ENCODE measurements at regions not wholly inside any gene's neighbourhood (a gene's known extent, or its start where the extent isn't known, plus 50 kb on each side); places are given as distances from the start of the nearest gene placed in this dataset.

GRCh38 chr3:99502871-99503270 is 135.5 kb upstream of the COL8A1 start:
- in situ Hi-C loops (cut with MboI; ENCODE audit: low sequenced_read_pairs) = no loop called here

DNA sequence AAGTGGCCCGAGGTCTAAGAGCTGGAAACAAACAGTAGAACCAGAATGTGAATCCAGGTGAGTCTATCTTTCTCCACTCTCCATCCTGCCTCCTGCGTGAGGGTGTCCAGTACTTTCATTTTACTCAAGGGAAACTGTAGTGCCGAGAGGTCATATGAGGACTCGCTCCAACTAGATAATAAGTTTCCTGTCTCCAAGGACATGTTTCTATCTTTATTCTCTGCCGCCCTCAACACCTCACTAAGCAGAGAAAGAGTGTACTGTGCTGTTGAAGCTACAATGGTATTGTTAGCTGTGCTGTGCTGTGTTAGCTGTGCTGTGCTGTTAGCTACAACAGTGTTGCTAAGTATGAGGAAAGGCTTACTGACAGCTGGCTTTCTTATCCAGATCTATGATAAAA is 137.9 kb upstream of the COL8A1 start:
- in situ Hi-C loops (cut with MboI; ENCODE audit: low sequenced_read_pairs) = no loop called here

- in situ Hi-C loops (cut with MboI; ENCODE audit: low sequenced_read_pairs) = no loop called here
Observed at GRCh38 chr3:99499235-99500158, 138.9 kb upstream of the COL8A1 start.

GRCh38 chr3:99498550-99499234 is 139.7 kb upstream of the COL8A1 start:
- in situ Hi-C loops (cut with MboI; ENCODE audit: low sequenced_read_pairs) = no loop called here

DNA sequence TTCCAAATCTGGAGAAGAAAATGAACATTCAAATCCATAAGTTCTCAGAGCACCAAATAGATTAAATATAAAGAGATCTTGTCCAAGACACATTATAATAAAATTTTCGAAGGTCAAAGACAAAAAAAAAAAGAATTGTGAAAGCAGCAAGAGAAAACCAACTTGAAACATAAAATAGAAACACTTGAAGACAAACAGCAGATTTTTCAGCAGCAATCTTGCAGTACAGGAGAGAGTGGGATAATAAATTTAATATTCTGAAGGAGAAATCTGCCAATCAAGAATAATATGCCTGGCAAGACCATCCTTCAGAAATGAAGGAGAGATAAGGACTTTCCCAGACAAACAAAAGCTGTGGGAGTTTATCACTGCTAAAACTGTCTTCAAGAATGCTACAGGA is 150.5 kb upstream of the COL8A1 start:
- in situ Hi-C loops (cut with MboI; ENCODE audit: low sequenced_read_pairs) = no loop called here

- in situ Hi-C loops (cut with MboI; ENCODE audit: low sequenced_read_pairs) = no loop called here
Observed at GRCh38 chr3:99485286-99485685, 153.1 kb upstream of the COL8A1 start.

- in situ Hi-C loops (cut with MboI; ENCODE audit: low sequenced_read_pairs) = no loop called here
Observed at GRCh38 chr3:99484871-99485270, 153.5 kb upstream of the COL8A1 start.

DNA sequence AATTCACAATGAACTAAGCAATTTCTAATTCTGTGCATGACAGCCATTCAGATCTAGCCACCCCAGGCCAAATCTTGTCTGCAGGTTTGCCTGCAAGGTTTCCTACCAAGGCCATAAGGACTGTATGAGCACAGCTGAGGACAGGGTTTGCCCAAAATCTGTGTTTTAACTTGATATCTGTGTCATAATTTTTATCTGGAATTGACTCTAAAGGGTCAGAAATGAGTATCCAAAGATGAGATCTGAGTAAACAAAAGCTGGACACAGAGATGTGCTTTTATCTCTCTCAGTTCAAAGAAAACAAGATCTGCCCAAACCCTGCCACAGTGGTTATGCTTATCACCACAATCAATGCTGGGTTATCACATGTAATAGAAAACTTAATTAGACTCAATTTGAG is 154.6 kb upstream of the COL8A1 start:
- in situ Hi-C loops (cut with MboI; ENCODE audit: low sequenced_read_pairs) = no loop called here

DNA sequence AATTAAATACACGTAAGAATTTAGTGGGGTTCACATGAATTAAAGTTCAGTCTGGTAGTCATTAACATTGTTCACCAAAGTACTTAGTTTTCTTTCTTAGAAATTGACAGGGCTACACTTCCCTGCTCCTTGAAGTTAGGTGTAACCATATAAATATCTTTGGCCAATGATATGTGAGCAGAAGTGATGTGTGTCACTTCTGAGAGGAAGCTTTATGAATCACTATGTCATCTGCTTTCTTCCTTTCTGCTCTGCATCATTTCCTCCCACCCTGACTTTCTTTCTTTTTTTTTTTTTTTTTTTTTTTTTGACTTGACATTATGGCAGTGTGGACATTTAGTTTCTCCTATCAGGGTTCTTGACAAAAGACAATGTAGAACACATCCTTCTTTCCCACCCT is 156.2 kb upstream of the COL8A1 start:
- in situ Hi-C loops (cut with MboI; ENCODE audit: low sequenced_read_pairs) = no loop called here

GRCh38 chr3:99481561-99481960 is 156.8 kb upstream of the COL8A1 start:
- in situ Hi-C loops (cut with MboI; ENCODE audit: low sequenced_read_pairs) = no loop called here

GRCh38 chr3:99479768-99480167 is 158.6 kb upstream of the COL8A1 start:
- in situ Hi-C loops (cut with MboI; ENCODE audit: low sequenced_read_pairs) = no loop called here

DNA sequence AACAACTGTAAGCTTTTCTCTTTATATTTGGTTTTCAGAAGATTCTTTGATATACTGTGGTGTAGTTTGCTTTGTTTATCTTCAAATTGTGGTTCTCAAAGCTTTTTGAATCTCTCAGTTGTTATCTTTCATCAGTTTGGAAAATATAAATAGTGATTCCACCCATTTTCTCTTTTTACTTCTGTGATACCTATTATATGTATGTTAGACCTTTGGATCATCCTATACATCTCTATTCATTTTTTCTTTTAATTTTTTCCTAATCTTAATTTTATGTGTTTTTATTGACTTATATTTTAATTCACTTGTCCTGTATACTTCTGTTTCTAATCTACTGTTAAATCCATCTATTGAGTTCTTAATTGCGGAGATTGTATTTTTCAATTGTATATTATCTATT is 160.7 kb upstream of the COL8A1 start:
- in situ Hi-C loops (cut with MboI; ENCODE audit: low sequenced_read_pairs) = no loop called here

GRCh38 chr3:99475229-99475628 is 163.2 kb upstream of the COL8A1 start:
- in situ Hi-C loops (cut with MboI; ENCODE audit: low sequenced_read_pairs) = no loop called here

DNA sequence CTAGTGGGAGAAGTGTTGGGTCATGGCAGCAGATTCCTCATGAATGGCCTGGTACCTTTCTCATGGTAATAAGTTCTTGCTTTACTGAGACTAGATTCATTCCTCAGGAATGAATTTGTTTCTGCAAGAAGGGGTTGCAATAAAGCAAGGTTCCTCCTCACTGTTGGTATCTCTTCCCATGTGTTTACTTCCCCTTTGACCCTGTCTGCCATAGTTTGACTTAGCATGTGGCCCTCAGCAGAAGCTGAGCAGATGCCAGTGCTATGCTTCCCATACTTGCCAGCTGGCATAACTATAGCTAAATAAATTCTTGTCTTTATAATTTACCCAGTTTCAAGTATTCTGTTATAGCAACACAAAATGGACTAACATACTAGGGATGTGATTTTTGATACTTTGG is 163.6 kb upstream of the COL8A1 start:
- in situ Hi-C loops (cut with MboI; ENCODE audit: low sequenced_read_pairs) = no loop called here

DNA sequence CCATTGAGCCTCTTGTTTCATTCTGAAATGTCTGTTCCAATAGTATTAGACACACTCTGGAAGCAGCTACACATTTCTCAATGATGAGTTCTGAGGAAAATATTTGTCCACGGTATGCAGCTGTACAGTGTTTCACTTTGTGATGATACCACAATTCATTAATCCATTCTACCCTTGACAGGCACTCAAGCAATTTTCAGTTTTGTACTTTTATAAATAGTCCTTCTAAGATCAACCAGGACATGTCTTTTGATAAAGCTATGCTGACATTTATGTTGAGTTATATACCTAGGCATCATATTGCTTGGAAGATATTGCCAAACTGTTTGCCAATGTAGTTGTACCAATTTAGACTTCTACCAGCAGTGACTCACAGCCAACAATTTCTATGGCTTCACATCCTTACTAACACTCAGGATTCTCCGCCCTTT is 165.1 kb upstream of the COL8A1 start:
- in situ Hi-C loops (cut with MboI; ENCODE audit: low sequenced_read_pairs) = no loop called here

DNA sequence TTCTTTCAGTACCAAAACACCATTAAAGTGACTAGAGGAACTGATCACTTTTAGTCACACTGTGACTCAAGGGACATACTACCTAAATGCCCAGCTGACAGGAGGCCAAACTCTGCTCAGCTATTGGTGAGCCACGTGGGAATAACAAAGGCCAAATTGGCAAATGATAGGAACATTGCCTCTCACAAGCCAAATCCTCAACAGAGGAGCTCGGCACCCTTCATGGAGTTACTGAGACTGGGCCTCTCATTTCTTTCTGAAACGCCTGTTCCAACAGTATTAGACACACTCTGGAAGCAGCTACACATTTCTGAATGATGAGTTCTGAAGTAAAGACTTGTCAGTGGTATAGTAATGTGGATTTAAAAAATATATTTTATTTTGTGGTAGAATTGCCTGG is 166.0 kb upstream of the COL8A1 start:
- in situ Hi-C loops (cut with MboI; ENCODE audit: low sequenced_read_pairs) = no loop called here

- in situ Hi-C loops (cut with MboI; ENCODE audit: low sequenced_read_pairs) = no loop called here
Observed at GRCh38 chr3:99471353-99472323, 166.8 kb upstream of the COL8A1 start.

- in situ Hi-C loops (cut with MboI; ENCODE audit: low sequenced_read_pairs) = no loop called here
Observed at GRCh38 chr3:99470841-99471240, 167.6 kb upstream of the COL8A1 start.

- in situ Hi-C loops (cut with MboI; ENCODE audit: low sequenced_read_pairs) = no loop called here
Observed at GRCh38 chr3:99468918-99469317, 169.5 kb upstream of the COL8A1 start.

GRCh38 chr3:99467420-99467819 is 171.0 kb upstream of the COL8A1 start:
- in situ Hi-C loops (cut with MboI; ENCODE audit: low sequenced_read_pairs) = no loop called here

DNA sequence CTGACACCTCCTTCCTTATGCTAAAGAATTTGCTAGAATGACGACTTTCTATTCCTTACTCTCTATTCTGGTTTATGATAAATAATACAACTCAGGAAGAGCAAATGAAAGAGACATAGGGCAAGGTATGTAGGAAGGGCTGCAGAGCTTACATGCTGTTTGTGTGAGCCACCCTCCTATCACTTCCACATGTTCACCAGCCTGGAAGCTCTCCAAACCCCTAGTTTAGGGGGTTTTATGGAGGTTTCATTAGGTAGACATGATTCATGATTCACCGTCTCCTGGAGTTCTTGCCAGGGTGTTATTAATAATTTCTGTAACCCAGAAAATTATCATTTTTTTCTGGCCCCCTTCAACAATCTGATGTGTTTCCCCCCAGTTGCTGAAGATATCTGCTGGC is 172.1 kb upstream of the COL8A1 start:
- in situ Hi-C loops (cut with MboI; ENCODE audit: low sequenced_read_pairs) = no loop called here

Data from HL-60/S4 treated with phorbol 12-myristate 13-acetate at 8.2 ng/mL for 4 days and 3 days (cell line).